Testis (tissue), 2 donors: ENCODE measurements at regions not wholly inside any gene's neighbourhood (a gene's known extent, or its start where the extent isn't known, plus 50 kb on each side); places are given as distances from the start of the nearest gene placed in this dataset.

Experiments
- DNase-seq: peaks from one replicate; pipeline ENCODE4 v3.0.0-alpha.2; 2019
- H3K27ac ChIP-seq, 2 donors: fragments of 200-600 bp; sonication (generic); one replicate each; pipeline ENCODE4 v1.5.1; 2019
- H3K27me3 ChIP-seq: fragments of 200-600 bp; sonication (generic); one replicate; pipeline ENCODE4 v1.5.1; 2019
- H3K36me3 ChIP-seq: fragments of 200-600 bp; sonication (generic); one replicate; pipeline ENCODE4 v1.5.1; 2017; ENCODE audit warnings: low read depth; ENCODE audit errors: missing control alignments
- H3K4me1 ChIP-seq: fragments of 200-600 bp; sonication (generic); one replicate; pipeline ENCODE4 v1.5.1; 2019
- H3K4me3 ChIP-seq, 2 donors: fragments of 200-600 bp; sonication (generic); one replicate each; pipeline ENCODE4 v1.5.1; 2017 to 2019
- H3K9me3 ChIP-seq: fragments of 200-600 bp; sonication (generic); one replicate; pipeline ENCODE4 v1.5.1; 2017
- POLR2A ChIP-seq: fragments of 450-650 bp; IDR thresholded peaks from one replicate; pipeline ENCODE4 v1.6.1; 2017; ENCODE audit warnings: antibody characterized with exemption, mild to moderate bottlenecking, moderate library complexity
- WGBS, 2 donors: methylation state at CpG; one replicate each; pipeline ENCODE4 v1.1.5; 2018; 5-methylcytosine and 5-hydroxymethylcytosine counted together
- intact Hi-C: fragments of 100-400 bp; cut with DNase I; formaldehyde crosslinking; loops from one replicate; pipeline ENCODE4 v1.15.1; 2023; ENCODE audit warnings: low total_unique reads
- TF ChIP-seq, protein P1 (sequence below), 3 experiments: fragments of 450-650 bp in 2 of 3; fragments of 200-600 bp in 1 of 3; sonication (generic) in 1 of 3; IDR thresholded peaks; one replicate each; pipeline ENCODE4 v1.5.1; 2016 to 2019; ENCODE audit warnings: antibody characterized with exemption in 3 of 3, mild to moderate bottlenecking in 2 of 3, moderate library complexity in 1 of 3

GRCh38 chr2:38475567-38475881 is 98.5 kb upstream of the ATL2 start:
- Histone ChIP-seq H3K4me1 (no peaks in the 10 kb centered on the region), H3K9me3 (no peaks in the 10 kb centered on the region), H3K36me3 (no peaks in the 10 kb centered on the region), H3K27ac (no peak overlapping the region), H3K4me3 (no peak overlapping the region), H3K27me3 (no peaks in the 10 kb centered on the region)
- DNase-seq, result no peak
- TF ChIP-seq POLR2A, result no peak
- TF ChIP-seq, protein P1, sequence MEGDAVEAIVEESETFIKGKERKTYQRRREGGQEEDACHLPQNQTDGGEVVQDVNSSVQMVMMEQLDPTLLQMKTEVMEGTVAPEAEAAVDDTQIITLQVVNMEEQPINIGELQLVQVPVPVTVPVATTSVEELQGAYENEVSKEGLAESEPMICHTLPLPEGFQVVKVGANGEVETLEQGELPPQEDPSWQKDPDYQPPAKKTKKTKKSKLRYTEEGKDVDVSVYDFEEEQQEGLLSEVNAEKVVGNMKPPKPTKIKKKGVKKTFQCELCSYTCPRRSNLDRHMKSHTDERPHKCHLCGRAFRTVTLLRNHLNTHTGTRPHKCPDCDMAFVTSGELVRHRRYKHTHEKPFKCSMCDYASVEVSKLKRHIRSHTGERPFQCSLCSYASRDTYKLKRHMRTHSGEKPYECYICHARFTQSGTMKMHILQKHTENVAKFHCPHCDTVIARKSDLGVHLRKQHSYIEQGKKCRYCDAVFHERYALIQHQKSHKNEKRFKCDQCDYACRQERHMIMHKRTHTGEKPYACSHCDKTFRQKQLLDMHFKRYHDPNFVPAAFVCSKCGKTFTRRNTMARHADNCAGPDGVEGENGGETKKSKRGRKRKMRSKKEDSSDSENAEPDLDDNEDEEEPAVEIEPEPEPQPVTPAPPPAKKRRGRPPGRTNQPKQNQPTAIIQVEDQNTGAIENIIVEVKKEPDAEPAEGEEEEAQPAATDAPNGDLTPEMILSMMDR (IDR thresholded peaks at IDR 0.05), result no peak
- intact Hi-C loops, result no loop called here
- 90 to 91% methylated on average over 3 of the region's 3 CpGs for WGBS, 2 donors

GRCh38 chr2:38474715-38475566 is 97.9 kb upstream of the ATL2 start:
- 92 to 95% methylated on average over 6 of the region's 6 CpGs for WGBS, 2 donors
- Histone ChIP-seq H3K4me1 (no peaks in the 10 kb centered on the region), H3K4me3 (no peak overlapping the region), H3K27me3 (no peaks in the 10 kb centered on the region), H3K9me3 (no peaks in the 10 kb centered on the region), H3K36me3 (no peaks in the 10 kb centered on the region), H3K27ac (no peak overlapping the region)
- intact Hi-C loops, result no loop called here
- no peak for TF ChIP-seq POLR2A
- TF ChIP-seq, protein P1 (IDR thresholded peaks at IDR 0.05), result no peak
- DNase-seq, result no peak

DNA sequence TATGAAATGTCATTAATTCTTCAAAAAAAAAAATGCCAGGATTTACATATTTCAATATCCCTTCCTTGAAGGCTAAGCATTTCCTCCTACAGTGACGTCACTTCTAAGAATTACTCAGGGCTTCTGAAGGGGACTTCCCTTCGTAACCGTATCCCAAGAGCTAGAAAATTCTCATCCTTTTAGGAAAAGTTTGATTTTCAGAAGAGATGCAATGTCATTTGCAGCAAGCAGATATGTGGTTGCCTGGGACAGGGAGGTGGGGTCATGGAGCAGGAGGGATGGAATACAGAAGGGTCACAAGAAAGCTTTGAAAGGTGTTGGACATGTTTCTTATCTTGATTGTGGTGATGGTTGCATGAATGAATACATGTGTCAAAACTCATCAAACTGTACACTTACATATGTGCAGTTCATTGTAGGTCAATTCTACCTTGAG is 97.0 kb upstream of the ATL2 start:
- H3K27me3 ChIP-seq, result no peaks in the 10 kb centered on the region
- 85 to 89% methylated on average over 3 of the region's 3 CpGs for WGBS, 2 donors
- TF ChIP-seq, protein P1 (IDR thresholded peaks at IDR 0.05), result no peak
- TF ChIP-seq POLR2A, result no peak
- H3K4me1 ChIP-seq, result no peaks in the 10 kb centered on the region
- no peaks in the 10 kb centered on the region for H3K9me3 ChIP-seq
- intact Hi-C loops, result no loop called here
- no peak overlapping the region for H3K4me3 ChIP-seq
- no peak overlapping the region for H3K27ac ChIP-seq
- H3K36me3 ChIP-seq, result no peaks in the 10 kb centered on the region
- no peak for DNase-seq

- TF ChIP-seq, protein P1 (IDR thresholded peaks at IDR 0.05), result no peak
- no peak for TF ChIP-seq POLR2A
- no peaks in the 10 kb centered on the region for H3K9me3 ChIP-seq
- H3K4me3 ChIP-seq, result no peak overlapping the region
- no peaks in the 10 kb centered on the region for H3K4me1 ChIP-seq
- H3K27me3 ChIP-seq, result no peaks in the 10 kb centered on the region
- no peaks in the 10 kb centered on the region for H3K36me3 ChIP-seq
- intact Hi-C loops, result no loop called here
- no peak overlapping the region for H3K27ac ChIP-seq
- DNase-seq, result no peak
- WGBS, 2 donors, result 79 to 86% methylated on average over 5 of the region's 5 CpGs
Measured at GRCh38 chr2:38473333-38474005, 96.4 kb upstream of the ATL2 start.
